ENCODE measurements at regions not wholly inside any gene's neighbourhood (a gene's known extent, or its start where the extent isn't known, plus 50 kb on each side); places are given as distances from the start of the nearest gene placed in this dataset.

DNA sequence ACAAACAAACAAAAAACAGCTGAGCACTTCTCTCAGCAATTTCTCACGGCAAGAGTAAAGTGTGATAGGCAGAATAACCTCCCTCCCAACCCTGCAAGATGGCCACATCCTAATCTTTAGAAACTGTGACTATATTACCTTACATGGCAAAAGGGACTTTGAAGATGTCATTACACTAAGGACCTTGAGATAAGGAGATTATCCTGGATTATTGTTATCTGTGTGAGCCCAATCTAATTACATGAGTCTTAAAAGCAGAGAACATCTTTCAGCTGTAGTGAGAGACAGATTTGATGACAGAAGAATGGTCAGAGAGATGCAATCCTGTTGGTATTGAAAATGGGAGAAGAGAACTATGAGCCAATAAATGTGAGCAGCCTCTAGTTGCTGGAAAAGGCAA lies 347.9 kb downstream of the CDH9 start:
- WGBS, 4 donors = 10 to 21% (median 18%) methylated on average over 1 of the region's 1 CpG
- ATAC-seq = no peak

DNA sequence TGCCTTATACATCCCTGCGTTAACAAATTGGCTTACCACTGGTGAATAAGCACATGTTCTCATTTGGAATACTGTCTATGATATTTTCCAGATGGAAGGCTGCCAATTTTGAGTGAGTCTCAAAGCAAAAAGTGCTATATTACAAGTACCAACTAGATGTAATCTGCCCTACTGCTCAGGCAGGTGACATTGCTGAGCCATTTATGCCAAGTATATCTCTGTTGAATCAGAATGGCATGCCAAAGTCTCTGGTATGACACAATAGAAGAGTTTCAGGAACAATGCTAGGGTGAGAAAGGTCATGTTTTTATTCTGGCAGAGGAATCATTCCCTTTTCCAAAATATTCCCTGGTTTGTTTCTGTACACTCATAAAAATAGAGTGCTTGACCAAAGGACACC lies 356.5 kb downstream of the CDH9 start:
- H3K4me1 ChIP-seq = no peaks in the 10 kb centered on the region
- intact Hi-C loops (cut with DNase I) = no loop called here
- TF ChIP-seq, protein P1, sequence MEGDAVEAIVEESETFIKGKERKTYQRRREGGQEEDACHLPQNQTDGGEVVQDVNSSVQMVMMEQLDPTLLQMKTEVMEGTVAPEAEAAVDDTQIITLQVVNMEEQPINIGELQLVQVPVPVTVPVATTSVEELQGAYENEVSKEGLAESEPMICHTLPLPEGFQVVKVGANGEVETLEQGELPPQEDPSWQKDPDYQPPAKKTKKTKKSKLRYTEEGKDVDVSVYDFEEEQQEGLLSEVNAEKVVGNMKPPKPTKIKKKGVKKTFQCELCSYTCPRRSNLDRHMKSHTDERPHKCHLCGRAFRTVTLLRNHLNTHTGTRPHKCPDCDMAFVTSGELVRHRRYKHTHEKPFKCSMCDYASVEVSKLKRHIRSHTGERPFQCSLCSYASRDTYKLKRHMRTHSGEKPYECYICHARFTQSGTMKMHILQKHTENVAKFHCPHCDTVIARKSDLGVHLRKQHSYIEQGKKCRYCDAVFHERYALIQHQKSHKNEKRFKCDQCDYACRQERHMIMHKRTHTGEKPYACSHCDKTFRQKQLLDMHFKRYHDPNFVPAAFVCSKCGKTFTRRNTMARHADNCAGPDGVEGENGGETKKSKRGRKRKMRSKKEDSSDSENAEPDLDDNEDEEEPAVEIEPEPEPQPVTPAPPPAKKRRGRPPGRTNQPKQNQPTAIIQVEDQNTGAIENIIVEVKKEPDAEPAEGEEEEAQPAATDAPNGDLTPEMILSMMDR (IDR thresholded peaks at IDR 0.05) = no peak
- no peak for TF ChIP-seq POLR2A (IDR thresholded peaks at IDR 0.05)
- no peaks in the 10 kb centered on the region for H3K27me3 ChIP-seq
- H3K9me3 ChIP-seq = peaks cover 0 to 19% (median 1%) of the 10 kb centered on the region in 12 donors
- WGBS, 4 donors = 63 to 73% (median 69%) methylated on average over 1 of the region's 1 CpG
- no peaks in the 10 kb centered on the region for H3K36me3 ChIP-seq
- no peak overlapping the region for H3K27ac ChIP-seq
- H3K4me3 ChIP-seq = no peak overlapping the region
- no peak for DNase-seq
- ATAC-seq = no peak

More for the DNA sequence above, 347.9 kb downstream of the CDH9 start:
- H3K9me3 ChIP-seq = peaks cover 0 to 4% (median 0%) of the 10 kb centered on the region in 12 donors
- H3K36me3 ChIP-seq = no peaks in the 10 kb centered on the region
- no peak for DNase-seq
- H3K4me3 ChIP-seq = no peak overlapping the region
- H3K27me3 ChIP-seq = no peaks in the 10 kb centered on the region
- intact Hi-C loops (cut with DNase I) = no loop called here
- no peak for TF ChIP-seq POLR2A (IDR thresholded peaks at IDR 0.05)
- TF ChIP-seq, protein P1 (IDR thresholded peaks at IDR 0.05) = no peak
- no peaks in the 10 kb centered on the region for H3K4me1 ChIP-seq
- no peak overlapping the region for H3K27ac ChIP-seq

DNA sequence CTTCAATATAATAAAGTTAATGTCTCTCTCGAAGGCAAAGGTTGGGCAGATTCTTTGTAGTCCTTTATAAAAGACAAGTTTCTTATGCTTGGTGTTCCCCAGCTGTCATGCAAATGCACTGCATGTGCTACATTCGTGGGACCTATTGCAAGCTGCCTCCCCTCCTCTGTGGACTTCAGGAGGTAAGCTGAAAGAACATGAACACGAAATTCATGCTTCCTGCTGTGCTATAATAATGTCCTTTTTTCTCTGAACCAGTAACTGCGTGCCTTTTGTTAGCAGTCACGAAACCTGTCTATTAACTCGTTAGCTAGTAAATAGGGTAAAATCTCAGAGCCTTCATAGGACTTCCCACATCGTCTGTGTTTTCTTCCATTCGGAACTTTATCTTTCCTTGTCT lies 363.5 kb downstream of the CDH9 start:
- no peak for DNase-seq
- H3K27ac ChIP-seq = no peak overlapping the region
- no peak for TF ChIP-seq POLR2A (IDR thresholded peaks at IDR 0.05)
- TF ChIP-seq, protein P1 (IDR thresholded peaks at IDR 0.05) = no peak
- H3K4me3 ChIP-seq = no peak overlapping the region
- no peak for ATAC-seq
- no peaks in the 10 kb centered on the region for H3K27me3 ChIP-seq
- 47 to 56% (median 49%) methylated on average over 8 of the region's 8 CpGs for WGBS, 4 donors
- peaks cover 0 to 8% (median 0%) of the 10 kb centered on the region in 12 donors for H3K9me3 ChIP-seq
- H3K36me3 ChIP-seq = no peaks in the 10 kb centered on the region
- intact Hi-C loops (cut with DNase I) = no loop called here
- H3K4me1 ChIP-seq = no peaks in the 10 kb centered on the region

DNA sequence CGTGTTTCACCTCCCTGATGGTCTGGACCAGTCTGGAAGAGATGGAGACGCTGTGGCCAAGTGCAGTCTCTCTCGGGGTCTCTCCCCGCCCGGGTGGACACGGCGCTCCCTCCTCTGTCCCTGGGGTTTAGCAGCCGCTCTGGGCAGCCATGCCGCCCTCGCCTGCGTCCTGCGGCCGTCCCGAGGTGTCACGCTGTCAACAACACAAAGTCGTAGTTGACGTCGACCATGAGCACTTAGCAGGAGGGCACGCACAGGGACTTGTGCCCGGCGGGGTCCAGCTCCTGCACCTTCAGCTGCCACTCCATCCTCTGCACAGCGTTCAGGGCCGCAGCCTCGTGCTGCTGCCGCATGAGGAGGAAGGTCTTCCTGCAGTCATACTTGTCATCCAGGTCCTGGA lies 368.9 kb downstream of the CDH9 start:
- WGBS, 4 donors = 77 to 85% (median 82%) methylated on average over 22 to 25 of the region's 25 CpGs
- H3K4me1 ChIP-seq = no peaks in the 10 kb centered on the region
- H3K36me3 ChIP-seq = no peaks in the 10 kb centered on the region
- no peak overlapping the region for H3K4me3 ChIP-seq
- no peaks in the 10 kb centered on the region for H3K27me3 ChIP-seq
- intact Hi-C loops (cut with DNase I) = no loop called here
- no peak overlapping the region for H3K27ac ChIP-seq
- DNase-seq (peak in 1 of 5 donors; percentile 14), ATAC-seq (no peak)
- TF ChIP-seq POLR2A (IDR thresholded peaks at IDR 0.05) = no peak
- TF ChIP-seq, protein P1 (IDR thresholded peaks at IDR 0.05) = no peak
- peaks cover 0 to 8% (median 0%) of the 10 kb centered on the region in 12 donors for H3K9me3 ChIP-seq

Measured in heart left ventricle (tissue), 16 donors.